Stimulated activated CD4-positive, alpha-beta T cell treated with anti-CD3 and anti-CD28 coated beads, Interleukin-4, amount 100 ng/mL, for 24 hours (primary cell): ENCODE measurements at regions not wholly inside any gene's neighbourhood (a gene's known extent, or its start where the extent isn't known, plus 50 kb on each side); places are given as distances from the start of the nearest gene placed in this dataset.

ENCODE experiments used
- DNase-seq: peaks from one replicate; pipeline ENCODE4 v3.0.0-alpha.2; 2020

DNA sequence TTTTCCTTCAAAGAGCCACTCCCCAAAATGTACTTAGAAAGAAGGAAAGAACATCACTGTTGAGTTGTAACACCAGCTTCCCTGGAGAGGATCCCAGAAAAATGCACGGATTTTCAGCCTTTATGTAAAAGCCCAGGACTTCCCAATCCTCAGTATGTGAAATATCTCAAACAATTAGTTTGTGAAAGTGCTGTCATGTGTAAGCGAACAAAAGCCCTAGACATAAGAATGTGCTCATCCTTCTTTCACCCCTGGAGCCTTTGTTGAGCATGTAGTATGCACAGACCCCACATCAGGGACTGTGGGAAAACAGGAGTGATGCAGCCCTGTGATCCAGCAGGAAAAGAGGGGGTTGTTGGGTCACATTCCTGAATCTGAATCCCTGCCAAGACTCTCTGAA is 441.4 kb upstream of the ZNF507 start:
- DNase-seq: no peak

DNA sequence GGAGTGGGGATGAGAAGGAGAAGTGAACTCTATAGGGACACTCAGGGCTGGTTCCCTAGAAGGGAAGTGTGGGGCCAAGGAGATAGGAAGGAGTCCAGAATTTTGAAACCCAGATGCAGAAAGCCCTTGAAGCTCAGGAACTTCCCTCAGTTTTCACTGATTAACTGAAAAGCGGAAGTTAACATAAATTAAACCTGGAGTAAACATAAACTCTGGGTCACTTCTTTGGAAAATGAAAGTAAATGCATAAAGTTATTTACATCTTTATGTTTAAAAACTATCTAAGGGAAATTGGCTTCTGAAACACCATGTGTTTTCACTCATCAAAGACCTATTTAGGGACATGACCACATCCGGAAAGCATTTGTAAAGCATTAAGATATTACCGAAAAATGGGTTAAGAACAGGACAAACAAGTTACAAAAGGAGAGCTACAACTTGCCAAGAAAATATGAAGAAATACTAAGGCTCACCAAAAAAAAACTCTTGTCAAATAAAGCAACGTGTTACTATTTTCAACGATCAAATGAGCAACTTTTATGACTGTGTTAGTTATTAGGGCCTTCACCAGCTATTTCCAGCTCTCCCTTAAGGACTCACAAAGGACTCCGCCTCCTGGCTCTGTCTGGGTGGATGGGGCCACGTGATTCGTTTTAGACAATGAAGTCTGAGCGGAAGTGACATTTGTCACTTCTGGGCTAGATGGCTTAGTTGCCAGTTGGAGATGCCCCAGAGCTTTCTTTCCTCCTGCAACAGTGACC is 439.1 kb upstream of the ZNF507 start:
- no peak for DNase-seq

DNA sequence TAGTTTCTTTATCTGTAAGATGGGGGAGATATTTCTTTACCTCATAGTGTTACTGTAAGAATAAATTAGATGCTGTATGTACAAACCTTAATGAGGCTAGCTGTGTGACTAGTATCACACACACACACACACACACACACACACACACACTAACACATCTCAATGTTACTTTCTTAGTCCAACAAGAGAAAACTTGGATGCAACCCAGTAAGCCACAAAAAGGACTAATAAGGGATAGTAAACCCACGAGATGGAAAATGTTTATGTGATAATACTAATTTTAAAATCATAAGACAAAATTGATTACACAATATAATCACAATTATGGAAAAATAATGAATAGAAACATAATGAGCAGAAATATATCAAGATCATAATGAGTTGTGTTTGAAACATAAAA is 437.7 kb upstream of the ZNF507 start:
- DNase-seq: no peak

DNA sequence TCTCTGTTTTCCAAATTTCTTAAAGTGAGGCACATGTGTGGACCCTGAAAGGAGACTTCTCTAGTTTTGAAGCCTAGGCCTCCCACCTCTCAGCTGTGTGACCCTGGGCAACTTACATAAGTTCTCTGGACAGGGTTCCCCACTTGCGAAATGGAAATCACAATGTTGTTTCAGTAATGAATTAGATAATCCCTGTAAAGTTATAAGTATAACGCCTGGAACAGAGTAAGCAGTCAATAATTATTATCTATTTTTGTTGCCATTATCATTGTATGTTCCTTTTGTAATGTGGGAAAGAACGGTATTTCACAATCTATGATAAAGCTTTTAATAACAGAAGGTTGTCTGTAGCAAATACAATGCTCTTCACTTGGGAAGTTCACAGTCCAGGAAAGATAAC is 437.3 kb upstream of the ZNF507 start:
- DNase-seq: no peak

DNA sequence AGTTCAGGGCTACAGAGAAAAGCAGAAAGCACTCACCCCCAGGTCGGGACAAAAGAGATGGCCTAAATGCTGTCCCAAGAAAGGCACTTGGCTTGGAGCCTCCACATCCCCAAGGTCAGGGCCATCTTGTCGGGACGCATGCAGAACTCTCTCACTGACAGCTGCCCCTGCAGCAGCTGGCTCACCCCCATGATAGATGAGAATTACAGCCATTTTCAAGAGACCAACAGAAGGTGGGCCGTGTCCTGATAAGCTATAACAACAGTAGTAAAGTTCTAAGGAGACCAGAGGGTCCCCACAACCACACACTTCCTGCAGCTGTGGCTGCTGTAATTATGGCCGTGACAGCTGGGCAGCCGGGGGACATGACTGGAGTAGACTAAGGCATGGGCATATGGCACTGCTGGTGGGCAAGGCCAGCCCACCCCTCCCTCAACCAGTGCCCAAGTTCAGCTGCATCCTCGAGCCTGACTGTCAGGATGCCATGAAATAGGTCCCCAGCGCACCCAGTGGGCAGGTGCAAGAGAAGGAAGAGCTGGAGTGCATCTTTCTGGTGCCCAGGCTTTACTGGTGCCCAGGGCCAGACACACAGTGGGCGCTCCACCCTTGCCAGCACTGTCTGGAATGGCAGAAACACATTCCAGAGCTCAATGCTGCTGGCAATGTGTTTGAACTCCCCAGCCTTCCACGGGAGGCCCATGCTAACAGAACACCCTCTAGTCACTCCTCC is 436.7 kb upstream of the ZNF507 start:
- no peak for DNase-seq

DNA sequence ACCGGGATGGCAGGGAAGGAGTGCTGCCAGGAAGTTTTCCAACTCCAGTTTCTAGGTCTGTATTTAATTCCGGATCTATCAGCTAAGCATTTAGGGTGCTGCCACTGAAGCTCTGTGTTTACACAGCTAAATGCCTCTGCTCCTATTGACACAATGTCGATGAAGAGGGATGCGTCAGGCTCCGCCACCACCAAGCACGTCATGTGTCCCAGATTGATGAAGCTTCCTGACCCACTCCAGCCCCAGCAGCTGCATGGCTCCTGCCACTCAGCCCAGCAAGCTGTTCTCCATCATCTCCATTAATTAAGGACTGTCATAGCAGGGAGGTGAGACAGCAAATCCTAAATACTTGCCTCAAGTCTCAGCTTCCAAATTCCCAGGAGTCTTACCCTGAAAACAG is 435.2 kb upstream of the ZNF507 start:
- DNase-seq: no peak

DNA sequence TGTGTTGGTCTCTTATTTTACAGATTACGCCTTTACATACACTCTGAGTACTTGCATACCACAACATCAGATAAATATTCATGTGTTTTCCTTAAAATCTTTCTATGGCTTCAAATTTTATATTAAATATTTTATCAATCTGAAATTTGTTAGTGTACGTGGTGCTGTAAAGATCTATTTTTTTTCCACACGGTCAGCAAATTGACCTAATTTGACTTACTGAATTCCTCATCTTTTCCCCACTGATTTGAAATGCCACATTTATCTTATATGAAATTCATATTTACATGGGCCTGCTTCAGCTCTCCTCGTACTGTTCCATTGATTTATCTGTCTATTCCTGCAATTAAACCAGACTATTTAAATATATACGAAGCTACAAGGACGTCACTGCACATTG is 433.8 kb upstream of the ZNF507 start:
- DNase-seq: no peak

DNA sequence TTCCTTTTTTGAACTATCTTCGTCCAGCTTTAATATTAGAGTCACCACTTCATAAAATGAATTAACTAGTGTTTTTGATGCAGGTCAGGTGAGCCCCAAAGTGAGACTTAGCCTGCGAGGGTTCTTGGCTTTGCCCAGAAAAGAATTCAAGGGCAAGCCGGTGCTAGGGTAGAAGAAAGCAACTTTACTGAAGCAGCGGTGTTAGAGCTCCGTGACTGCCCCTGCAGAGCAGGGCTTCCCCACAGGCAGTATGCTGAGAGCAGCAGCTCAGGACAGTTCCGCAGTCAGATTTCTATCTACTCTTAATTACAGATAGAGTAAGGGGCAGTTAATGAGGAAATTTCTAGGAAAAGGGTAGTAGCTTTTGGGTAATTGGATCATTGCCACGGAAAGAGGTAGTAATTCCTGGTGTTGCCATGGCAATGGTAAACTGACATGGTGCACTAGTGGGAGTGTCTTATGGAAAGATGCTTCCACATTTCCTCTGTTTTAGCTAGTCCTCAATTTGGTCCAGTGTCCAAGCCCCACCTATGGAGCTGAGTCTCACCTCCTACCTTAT is 432.2 kb upstream of the ZNF507 start:
- DNase-seq: no peak

DNA sequence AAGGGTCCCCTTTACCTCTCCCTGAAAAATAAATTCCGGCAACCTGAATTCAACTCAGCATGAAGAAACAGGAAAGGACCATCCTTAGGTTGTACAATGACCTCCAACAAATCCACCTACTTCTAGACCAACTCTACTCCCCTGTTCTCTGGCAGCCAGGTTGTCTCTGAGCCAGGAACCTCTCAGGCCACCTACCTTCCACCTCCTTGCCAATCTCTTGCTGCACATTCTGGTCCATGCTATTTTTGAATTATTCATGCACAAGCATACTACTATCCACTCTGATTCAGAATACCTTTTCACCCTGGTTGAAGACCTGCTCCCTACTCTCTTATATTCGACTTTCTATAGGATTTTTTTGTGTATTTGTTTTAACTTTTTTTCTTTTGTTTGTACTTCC is 415.0 kb upstream of the ZNF507 start:
- DNase-seq: no peak

DNA sequence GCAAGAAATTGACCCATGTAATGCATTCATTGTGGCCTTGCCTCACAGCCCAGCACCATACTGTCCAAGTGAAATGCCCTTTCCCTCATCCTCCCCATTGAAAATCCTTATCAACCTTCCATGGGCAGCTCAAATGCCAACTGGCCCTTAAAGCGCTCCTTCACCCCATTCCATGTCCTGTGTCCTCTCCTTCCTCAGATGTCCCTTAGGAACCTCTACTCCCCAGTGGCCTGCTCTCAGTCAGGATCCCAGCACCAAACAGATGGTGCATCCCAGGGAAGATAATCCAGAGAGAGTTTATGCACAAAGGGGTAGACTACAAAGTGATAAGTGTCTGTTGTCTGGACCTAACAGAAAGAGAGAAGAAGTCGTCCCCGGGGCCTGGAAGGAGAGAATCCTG is 407.4 kb upstream of the ZNF507 start:
- no peak for DNase-seq

DNA sequence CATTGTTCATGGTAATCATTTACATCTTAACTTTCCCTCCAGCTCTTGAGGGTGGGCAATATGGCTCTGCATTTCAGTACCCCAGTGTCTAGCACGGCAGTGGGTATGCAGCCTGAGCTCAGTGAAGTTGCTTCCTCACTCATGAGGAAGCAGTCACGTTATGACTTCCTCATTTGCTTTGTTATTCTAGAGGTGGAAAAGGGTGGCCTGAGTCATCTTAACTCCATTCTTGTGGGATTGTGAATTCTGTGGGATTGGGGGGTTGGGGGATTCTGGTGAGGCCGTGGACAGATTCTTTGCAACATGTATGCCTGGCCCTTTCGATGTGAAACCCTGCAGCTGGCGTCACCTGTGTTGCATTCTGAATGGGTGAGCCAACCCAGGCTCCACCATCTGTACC is 406.7 kb upstream of the ZNF507 start:
- DNase-seq: no peak

DNA sequence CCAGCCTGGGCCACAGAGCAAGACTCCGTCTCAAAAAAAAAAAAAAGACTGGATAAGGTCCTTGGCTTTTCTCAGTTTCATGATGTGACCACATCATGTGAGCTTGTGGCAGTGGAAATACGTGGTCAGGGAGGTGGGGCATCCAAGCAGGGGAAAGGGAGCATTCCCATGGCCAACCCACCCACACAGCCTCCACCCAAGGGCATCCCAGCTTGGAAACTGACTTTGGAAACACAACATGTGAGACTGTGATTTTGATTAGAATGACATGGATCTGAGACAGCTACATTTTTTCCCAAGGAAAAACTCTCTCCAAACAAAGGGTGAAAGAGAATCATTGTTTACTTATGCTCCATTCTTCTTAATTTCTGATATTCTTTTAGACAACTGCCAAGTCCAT is 405.0 kb upstream of the ZNF507 start:
- no peak for DNase-seq

DNA sequence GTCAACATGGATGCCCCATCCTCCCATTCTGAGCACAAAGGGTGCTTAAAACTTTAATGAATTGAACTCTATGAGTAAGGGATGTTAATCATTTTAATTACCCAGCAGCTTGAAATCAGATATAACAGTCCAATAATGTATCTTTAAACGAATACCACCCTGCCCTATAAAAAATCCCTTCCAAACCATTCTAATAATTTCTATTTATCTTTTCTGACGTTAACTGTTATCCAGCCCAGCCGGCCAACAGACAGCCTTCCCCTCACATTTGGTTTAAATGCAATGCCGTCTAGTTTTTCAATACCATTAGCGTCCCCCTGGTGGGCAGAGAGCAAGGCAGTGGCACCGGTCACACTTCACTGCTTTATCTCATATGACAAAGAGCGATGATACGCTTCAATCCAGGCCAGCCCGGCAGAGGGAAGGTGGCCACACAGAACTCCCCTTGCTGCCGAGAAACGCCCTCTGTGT is 402.2 kb upstream of the ZNF507 start:
- no peak for DNase-seq

DNA sequence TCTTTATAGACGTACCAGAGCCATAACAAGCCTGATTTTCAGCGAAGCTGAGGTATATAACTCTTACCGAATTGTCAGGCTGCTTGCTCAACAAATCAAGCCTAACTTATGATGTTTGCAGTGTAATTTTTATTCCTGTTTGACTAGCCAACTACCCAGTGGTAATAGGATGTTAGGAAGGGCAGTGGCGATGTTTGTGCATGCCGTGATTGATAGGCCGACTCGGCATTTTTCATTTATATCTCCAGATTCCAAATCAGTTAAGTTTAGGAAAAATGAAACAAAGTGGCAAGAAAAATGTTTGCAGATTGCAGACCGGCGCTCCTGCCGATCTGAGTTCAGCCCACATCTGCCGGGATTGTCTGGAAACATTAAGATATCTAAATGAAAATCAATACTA is 401.6 kb upstream of the ZNF507 start:
- DNase-seq: no peak

DNA sequence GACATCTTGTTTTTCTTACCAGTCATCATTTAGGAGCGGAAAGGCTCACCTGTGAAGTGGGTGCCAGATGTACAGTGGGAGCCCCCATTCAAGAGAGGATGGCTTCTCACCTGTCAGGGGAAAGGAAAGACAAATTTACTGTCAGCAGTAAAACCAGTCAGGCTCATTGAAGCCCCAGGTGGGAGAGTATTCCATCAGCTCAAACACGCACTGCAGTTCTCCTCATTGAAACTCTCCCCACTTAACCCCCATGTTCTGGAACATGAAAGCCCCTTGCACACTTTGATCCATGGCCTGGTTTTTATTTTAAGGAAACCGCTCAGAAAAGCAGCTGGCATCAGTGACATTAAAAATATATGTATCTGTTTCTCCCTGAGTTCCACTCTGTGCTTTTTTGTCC is 401.1 kb upstream of the ZNF507 start:
- DNase-seq: no peak

DNA sequence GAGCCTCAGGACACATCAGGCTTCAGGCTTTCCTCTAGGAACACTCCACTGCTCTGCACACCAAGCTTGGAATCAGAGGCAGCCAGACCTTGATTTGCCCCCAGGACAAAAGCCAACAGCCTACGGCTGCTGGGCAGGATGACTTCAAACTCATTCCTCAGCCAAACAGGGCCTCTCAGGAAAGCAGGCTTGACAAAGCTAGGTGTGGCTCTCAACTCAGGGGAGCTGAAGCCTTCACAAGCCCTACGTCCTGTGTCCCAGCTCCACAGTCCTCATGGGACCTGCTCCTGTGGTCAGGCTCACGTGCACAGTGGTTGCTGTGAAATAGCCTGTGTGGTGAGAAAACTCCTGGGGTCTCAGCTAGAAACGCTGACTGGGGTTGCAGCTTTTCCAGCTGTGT is 398.9 kb upstream of the ZNF507 start:
- no peak for DNase-seq

DNA sequence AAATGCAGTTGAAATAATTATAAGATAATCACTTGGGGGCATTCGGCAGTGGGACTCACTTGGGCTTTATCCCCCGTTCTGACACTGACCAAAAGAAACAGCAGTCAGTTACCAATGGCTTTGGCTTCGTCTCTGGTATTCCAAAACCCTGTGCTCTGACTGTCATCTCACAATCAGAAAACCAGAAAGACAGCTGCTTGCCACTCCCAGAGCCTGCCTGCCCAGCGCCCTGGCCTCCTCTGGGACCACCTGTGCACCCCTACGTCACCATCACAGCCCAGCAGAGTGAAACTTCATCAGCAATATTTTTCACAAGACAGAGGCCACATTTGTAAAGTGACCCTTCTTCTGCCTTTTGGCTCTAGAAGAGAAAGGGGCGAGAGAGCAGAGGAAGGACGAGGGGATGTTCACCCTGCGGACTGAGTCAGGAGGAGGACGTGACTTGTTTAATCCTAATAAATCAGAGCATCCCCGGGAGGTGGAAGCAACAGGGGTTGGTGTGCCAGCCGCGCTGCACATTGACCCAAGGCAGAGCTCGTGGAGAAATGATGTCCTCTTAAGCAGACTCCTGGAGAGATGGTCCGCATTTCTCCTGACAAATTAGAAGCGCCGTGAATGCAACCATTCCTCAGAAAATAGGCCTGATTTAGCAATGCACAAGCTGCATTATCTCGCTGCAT is 397.8 kb upstream of the ZNF507 start:
- DNase-seq: no peak

DNA sequence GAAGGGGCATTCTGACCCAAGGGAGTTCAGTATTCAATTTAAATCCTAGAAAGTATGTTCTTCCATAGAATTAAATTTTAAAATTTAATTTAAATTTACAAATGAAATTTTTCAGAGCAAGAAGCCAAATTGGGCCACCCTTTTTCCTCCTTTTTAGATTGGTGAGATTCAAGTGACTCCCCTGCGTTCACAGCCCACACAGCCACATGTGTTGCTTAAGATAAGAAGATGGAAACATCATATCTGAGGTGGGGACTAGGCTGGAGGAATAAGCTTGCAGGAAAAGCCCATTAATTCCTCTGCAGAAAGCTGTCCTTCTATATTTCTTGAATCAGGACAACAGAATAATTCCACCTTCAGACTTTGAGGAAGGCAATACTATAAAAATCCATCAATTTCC is 392.7 kb upstream of the ZNF507 start:
- DNase-seq: no peak

DNA sequence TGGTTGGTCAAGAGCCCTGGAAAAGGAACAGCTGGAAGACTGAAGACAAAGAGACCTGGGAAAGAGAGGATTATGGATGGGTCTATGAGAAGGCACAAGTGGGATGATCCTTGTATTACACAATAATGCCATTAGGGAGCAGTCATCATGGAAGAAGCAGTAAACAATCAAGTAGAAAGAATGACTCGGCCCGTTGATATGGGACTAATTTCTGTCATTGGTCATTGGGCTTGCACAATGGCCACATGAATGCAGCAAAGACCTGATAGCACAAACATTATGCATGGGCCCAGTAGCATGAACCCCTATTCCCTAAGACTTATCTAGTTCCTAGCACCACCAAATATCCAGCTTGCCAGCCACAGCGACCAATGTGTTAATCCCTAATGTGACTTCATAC is 390.3 kb upstream of the ZNF507 start:
- no peak for DNase-seq

DNA sequence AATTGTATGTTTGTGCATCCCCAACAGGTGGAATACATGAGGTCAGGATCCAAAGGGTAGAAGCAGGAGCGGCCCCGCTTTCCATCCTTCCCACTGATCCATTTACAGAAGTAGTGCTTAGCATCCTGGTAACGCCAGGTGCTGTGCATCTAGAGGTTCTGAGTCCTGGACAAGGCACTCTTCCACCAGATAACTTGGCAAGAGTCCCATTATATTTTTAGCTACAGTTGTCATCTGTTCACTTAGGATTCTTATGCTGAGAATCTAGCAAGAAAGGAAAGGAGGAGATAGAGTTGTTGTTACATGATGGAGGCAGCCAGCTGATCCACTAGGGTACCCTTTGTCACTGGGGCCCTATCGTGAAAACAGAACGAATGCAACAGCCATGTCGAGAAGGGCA is 389.5 kb upstream of the ZNF507 start:
- no peak for DNase-seq

DNA sequence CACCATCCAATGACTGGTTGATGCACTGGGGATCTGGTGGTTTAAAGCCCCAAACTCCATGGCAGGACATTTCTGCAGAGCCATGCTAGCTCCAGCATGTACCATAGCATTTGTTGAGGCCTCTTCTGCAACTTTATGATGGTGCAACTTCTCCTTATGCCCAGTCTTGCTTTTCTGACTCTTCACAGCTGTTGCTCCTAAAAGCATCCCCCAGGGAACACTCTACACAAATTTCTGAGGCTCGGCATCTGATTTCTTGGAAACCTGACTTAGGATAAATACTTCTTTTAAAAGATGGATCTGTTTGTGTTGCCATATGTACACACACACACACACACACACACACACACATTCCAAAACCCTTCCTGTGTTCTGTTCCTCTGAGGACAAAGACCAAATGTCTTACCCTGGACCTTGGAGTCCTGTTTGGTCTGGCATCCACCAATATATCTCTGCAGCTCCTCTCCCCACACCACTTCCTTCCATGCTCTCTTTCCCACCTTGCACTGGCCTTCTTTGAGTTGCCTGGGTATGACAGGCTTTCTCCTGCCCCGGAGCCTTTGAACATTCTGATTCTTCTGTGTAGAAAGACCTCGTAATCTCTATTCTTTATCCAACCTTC is 388.5 kb upstream of the ZNF507 start:
- no peak for DNase-seq

DNA sequence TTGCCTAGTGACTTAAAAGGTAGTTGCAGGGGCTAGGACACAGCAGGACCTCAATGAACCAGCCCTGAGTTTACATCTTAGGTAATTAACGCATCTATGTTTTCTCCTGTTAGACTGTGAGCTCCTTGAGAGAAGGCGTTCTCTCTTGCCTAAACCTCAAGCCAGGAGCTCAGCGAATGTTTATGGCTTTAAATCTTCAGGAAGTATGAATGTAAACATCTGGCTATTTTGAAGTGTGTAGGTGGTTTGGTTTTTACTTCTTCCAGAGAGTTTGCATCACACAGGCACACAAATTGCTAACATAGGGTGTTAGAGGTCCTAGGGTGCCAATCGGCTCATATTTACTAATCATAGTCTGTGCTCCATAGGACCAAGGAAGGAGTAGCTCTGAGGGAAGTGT is 387.7 kb upstream of the ZNF507 start:
- DNase-seq: no peak

DNA sequence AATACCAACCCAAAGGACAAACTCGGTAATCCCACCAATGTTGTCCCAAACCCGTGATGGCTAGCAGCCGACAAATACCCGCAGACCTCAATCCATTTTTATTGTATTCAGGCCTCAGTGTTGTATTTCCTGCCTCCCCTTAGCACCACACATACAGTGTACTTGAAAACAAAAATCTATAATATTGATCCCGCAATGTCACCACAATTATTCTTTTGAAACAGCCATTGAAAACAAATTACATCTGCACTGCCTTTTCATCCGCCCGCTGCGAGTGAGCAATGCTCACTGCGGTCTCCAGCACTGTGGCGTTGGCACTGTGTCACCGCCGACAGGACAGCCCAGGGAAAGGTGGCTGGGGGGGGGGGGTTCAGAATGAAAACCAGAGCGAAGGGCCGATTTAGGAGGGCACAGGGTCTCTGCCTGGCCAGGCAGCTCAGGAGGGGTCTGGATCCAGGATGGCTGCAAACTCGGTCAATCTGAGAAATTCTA is 385.8 kb upstream of the ZNF507 start:
- no peak for DNase-seq
